ENCODE measurements at regions not wholly inside any gene's neighbourhood (a gene's known extent, or its start where the extent isn't known, plus 50 kb on each side); places are given as distances from the start of the nearest gene placed in this dataset.

DNA sequence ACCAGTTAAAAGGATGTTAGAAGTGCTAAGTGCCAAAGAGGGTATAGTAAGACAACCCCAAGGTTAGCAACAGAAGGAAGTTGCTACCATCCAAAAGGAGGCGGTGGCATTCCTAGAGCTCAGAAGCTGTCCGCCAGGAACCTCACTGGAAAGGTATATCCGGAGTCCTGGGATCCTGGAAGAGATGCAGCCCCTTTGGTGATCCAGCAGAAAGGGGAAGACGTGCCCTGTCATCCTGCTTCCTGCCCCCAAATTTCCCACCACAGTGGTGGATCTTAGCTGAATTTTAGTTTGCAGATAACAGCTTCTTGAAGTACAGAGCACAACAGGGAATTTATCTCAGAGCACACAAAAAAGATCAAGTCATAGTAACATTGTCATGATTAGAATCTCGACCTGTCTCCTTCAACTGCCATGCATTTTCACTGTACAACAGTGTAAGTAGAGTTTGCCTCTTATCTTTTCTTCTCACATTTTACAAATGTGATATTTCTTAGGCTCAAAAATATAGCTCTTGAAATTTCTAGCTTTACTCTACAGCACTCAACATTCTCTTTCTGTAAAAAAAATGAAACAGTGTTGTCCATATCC is 526.3 kb downstream of the SOX5 start:
- Mint-ChIP-seq H3K36me3 (ENCODE audit: low read depth) (no peaks in the 10 kb centered on the region), H3K4me1 (ENCODE audit: low read depth) (no peaks in the 10 kb centered on the region), H3K27me3 (ENCODE audit: low read depth) (no peaks in the 10 kb centered on the region), H3K9me3 (peaks cover 37% of the 10 kb centered on the region), H3K4me3 (ENCODE audit: low read depth) (no peak overlapping the region), H3K27ac (no peak overlapping the region)
- intact Hi-C loops (cut with micrococcal nuclease): no loop called here
- no peak for DNase-seq (ENCODE audit: low spot score)

DNA sequence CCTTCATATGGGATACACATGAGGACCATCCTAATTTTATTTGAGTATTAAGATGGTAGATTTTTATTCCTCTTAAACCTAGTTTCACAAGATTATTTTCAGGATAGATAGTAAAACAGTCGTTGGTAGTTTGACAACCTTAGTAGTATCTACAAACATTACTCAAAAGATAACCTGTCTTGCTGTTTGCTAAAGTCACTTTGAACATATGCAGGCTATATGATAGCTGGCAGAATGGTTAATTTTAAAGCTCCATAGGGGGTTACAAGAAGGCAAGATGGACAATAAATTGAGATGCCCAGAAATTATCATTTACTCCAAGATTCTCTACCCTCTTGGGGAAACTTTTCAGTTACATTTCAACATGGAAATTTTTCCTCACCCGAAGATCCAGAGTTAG is 525.7 kb downstream of the SOX5 start:
- H3K4me1 Mint-ChIP-seq (ENCODE audit: low read depth): no peaks in the 10 kb centered on the region
- H3K27ac Mint-ChIP-seq: no peak overlapping the region
- H3K27me3 Mint-ChIP-seq (ENCODE audit: low read depth): no peaks in the 10 kb centered on the region
- no peaks in the 10 kb centered on the region for H3K36me3 Mint-ChIP-seq (ENCODE audit: low read depth)
- H3K9me3 Mint-ChIP-seq: peaks cover 37% of the 10 kb centered on the region
- no peak for DNase-seq (ENCODE audit: low spot score)
- intact Hi-C loops (cut with micrococcal nuclease): no loop called here
- no peak overlapping the region for H3K4me3 Mint-ChIP-seq (ENCODE audit: low read depth)

DNA sequence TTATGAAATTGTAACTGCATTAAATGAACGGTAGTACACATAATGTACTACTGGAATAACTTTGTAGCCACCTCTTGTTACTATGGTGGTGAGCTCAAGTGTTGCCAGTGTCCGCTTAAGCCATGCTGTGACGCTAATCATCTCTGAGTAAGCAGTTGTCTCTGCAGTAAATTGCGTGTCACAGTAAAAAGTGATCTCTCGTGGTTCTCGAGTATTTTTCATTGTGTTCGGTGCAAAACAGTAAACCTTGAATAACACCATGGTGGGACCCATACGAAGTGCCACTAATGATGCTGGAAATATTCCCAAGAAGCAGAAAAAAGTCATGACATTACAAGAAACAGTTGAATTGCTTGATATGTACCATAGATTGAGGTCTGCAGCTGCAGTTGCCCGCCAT is 524.8 kb downstream of the SOX5 start:
- Mint-ChIP-seq H3K4me3 (ENCODE audit: low read depth) (no peak overlapping the region), H3K27ac (no peak overlapping the region), H3K9me3 (peaks cover 37% of the 10 kb centered on the region), H3K36me3 (ENCODE audit: low read depth) (no peaks in the 10 kb centered on the region), H3K4me1 (ENCODE audit: low read depth) (no peaks in the 10 kb centered on the region), H3K27me3 (ENCODE audit: low read depth) (no peaks in the 10 kb centered on the region)
- intact Hi-C loops (cut with micrococcal nuclease): no loop called here
- no peak for DNase-seq (ENCODE audit: low spot score)

DNA sequence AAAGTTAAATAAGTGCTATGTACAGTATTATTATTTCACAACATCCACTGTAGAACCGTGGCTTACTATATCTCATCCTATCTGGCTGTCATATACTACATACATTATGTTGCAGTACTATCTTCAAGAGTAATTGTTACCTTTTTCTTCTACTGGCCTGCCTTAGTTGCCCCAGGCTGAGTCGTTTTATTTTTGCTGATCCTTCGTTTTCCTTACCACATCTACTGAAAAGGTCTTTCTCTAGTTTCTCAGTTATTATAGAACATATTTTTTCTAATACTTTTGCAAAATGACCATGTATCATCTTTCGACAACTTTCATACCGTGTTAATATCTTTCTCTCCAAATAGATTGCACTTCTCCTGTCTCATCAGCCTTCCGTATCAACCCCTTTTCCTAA is 523.1 kb downstream of the SOX5 start:
- H3K27me3 Mint-ChIP-seq (ENCODE audit: low read depth): no peaks in the 10 kb centered on the region
- DNase-seq (ENCODE audit: low spot score): no peak
- H3K4me1 Mint-ChIP-seq (ENCODE audit: low read depth): no peaks in the 10 kb centered on the region
- H3K4me3 Mint-ChIP-seq (ENCODE audit: low read depth): no peak overlapping the region
- H3K27ac Mint-ChIP-seq: no peak overlapping the region
- intact Hi-C loops (cut with micrococcal nuclease): no loop called here
- peaks cover 37% of the 10 kb centered on the region for H3K9me3 Mint-ChIP-seq
- no peaks in the 10 kb centered on the region for H3K36me3 Mint-ChIP-seq (ENCODE audit: low read depth)

DNA sequence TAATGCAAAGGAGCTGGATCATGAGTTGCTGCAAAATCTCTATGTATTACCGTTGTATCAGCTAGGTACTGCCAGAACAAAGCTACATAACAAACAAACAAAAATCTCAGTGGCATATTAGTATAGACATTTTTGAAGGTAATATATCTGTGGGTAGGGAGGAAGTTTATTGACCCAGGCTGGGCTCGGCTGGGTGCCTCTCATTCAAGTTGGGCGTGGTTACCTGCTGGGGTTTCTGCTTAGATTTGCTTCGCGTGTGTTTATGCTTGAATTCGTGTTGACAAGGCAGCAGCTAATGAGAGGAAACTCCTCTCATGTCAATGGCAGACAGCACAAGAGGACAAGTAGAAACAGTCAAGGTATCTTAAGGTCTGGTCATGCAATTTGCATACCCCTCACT is 520.7 kb downstream of the SOX5 start:
- Mint-ChIP-seq H3K27me3 (ENCODE audit: low read depth) (no peaks in the 10 kb centered on the region), H3K9me3 (peaks cover 36% of the 10 kb centered on the region), H3K36me3 (ENCODE audit: low read depth) (no peaks in the 10 kb centered on the region), H3K27ac (no peak overlapping the region), H3K4me1 (ENCODE audit: low read depth) (no peaks in the 10 kb centered on the region), H3K4me3 (ENCODE audit: low read depth) (no peak overlapping the region)
- DNase-seq (ENCODE audit: low spot score): no peak
- intact Hi-C loops (cut with micrococcal nuclease): no loop called here

DNA sequence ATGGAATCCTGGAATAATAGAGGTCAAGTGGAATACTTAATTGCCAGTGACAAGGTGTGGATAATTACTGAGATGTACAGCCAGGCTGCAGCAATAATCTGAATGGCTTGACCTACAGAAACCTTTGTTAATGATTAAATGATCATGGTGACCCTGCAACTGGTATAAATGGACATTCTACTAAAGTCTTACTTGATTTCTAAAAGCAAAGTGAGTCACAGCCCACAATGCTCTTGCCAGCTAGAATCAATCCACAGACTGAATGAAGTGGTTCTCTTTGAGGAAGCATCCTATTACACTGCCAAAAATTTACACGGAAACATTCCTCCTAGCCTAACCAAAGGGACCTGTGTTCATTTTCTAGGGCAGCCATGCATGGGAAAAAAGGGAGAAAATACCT is 518.5 kb downstream of the SOX5 start:
- H3K27me3 Mint-ChIP-seq (ENCODE audit: low read depth): no peaks in the 10 kb centered on the region
- H3K4me1 Mint-ChIP-seq (ENCODE audit: low read depth): no peaks in the 10 kb centered on the region
- H3K9me3 Mint-ChIP-seq: peaks cover 45% of the 10 kb centered on the region
- no peak for DNase-seq (ENCODE audit: low spot score)
- no peak overlapping the region for H3K27ac Mint-ChIP-seq
- intact Hi-C loops (cut with micrococcal nuclease): no loop called here
- H3K36me3 Mint-ChIP-seq (ENCODE audit: low read depth): no peaks in the 10 kb centered on the region
- H3K4me3 Mint-ChIP-seq (ENCODE audit: low read depth): no peak overlapping the region

DNA sequence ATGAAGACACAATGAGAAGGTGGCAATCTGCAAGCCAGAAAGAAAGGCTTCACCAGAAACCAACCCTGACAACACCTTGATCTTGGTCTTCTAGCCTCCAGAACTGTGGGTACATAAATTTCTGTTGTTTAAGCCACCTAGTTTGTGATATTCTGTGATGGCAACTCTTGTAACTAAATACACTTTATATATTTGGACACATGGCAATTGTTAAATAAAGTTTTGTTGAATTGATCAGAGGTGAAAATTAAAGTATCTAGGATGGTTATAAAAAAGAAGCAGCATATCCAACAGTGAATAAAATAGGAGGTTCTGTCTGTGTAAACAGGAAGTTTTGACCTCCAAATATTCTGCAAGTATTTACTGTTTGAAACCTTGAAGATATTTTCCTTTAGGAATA is 516.3 kb downstream of the SOX5 start:
- H3K4me1 Mint-ChIP-seq (ENCODE audit: low read depth): no peaks in the 10 kb centered on the region
- DNase-seq (ENCODE audit: low spot score): no peak
- no peaks in the 10 kb centered on the region for H3K27me3 Mint-ChIP-seq (ENCODE audit: low read depth)
- H3K36me3 Mint-ChIP-seq (ENCODE audit: low read depth): no peaks in the 10 kb centered on the region
- intact Hi-C loops (cut with micrococcal nuclease): no loop called here
- H3K9me3 Mint-ChIP-seq: peaks cover 42% of the 10 kb centered on the region
- H3K27ac Mint-ChIP-seq: no peak overlapping the region
- no peak overlapping the region for H3K4me3 Mint-ChIP-seq (ENCODE audit: low read depth)

DNA sequence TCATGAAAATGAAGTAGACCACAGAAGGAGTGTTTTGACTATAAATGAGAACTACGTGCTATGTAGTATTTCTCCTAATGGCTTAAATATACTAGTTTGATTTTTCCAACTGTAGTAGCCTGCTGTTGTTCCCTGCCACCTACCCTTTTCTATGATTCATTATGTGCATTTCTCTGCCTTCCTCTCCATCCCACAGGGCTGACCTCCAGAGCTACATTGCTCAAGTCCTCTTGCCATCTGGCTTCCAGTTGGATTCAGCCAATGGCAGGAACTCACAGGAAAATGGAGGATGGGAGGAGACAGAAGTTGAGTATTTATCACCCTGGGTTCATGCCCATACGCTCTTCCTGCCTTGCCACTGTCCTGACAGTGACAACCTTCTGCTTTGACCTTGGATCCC is 515.3 kb downstream of the SOX5 start:
- H3K27ac Mint-ChIP-seq: no peak overlapping the region
- intact Hi-C loops (cut with micrococcal nuclease): no loop called here
- no peak for DNase-seq (ENCODE audit: low spot score)

DNA sequence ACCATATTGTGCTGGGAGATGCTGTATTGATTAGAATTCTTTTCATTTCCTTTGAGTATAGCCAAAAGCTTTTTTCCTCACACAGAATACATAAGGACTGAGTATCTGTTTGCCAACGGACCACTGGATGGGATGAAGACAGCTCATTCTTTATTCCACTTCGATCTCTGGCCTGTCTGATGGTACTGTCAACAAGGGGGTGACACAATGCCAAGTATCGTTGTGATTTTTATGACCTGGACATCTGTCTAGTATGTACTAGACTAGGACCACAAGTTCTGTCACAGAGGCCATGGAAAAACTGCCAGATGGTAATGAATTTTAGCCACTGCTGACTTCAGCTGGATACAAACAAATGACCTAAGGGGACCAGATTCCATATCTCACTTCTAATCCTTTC is 502.7 kb downstream of the SOX5 start:
- no peak overlapping the region for H3K27ac Mint-ChIP-seq
- H3K27me3 Mint-ChIP-seq (ENCODE audit: low read depth): no peaks in the 10 kb centered on the region
- intact Hi-C loops (cut with micrococcal nuclease): no loop called here
- DNase-seq (ENCODE audit: low spot score): no peak
- no peaks in the 10 kb centered on the region for H3K36me3 Mint-ChIP-seq (ENCODE audit: low read depth)
- no peaks in the 10 kb centered on the region for H3K4me1 Mint-ChIP-seq (ENCODE audit: low read depth)
- H3K4me3 Mint-ChIP-seq (ENCODE audit: low read depth): no peak overlapping the region
- H3K9me3 Mint-ChIP-seq: peaks cover 18% of the 10 kb centered on the region

More for the DNA sequence above, 515.3 kb downstream of the SOX5 start:
- Mint-ChIP-seq H3K36me3 (ENCODE audit: low read depth) (no peaks in the 10 kb centered on the region), H3K9me3 (peaks cover 47% of the 10 kb centered on the region), H3K4me1 (ENCODE audit: low read depth) (no peaks in the 10 kb centered on the region), H3K4me3 (ENCODE audit: low read depth) (no peak overlapping the region), H3K27me3 (ENCODE audit: low read depth) (no peaks in the 10 kb centered on the region)

DNA sequence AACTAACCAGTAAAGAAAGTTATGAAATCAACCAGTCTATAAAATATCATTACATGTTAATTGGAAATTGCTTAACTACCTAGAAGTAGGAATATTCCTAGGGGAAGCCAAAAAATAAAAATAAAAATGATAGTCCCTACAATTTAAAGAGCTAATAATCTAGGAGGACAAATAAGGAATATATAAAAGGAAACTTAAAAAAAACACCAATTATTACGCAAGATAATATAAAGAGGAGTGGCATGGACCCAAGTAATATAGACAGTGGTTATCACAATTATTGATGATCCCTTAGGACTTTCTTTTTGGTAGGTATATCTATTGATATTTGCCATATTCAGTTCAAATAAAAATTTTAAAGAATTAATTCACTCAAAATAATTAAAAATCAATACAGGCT is 498.7 kb downstream of the SOX5 start:
- Mint-ChIP-seq H3K27me3 (ENCODE audit: low read depth) (no peaks in the 10 kb centered on the region), H3K4me1 (ENCODE audit: low read depth) (no peaks in the 10 kb centered on the region), H3K9me3 (peaks cover 25% of the 10 kb centered on the region), H3K27ac (no peak overlapping the region), H3K36me3 (ENCODE audit: low read depth) (no peaks in the 10 kb centered on the region), H3K4me3 (ENCODE audit: low read depth) (no peak overlapping the region)
- no peak for DNase-seq (ENCODE audit: low spot score)
- intact Hi-C loops (cut with micrococcal nuclease): no loop called here

DNA sequence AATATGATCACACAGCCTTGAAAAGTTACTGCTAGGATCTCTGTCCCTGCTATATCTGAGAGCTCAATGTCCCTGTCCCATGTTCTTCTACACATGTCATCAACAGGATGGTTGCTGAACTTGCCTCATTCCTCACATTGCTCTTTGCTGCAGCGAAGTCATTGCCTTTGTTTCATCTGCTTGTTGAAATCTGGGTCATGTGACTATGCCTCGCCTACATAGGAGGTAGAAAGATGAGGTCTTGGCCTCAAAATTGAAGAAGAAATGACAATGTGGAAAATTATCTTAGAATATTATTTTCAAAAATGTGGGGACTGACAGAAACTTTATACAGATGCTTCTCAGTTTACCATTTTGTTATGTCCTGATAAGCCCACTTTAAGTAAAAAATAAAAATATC is 494.2 kb downstream of the SOX5 start:
- Mint-ChIP-seq H3K4me3 (ENCODE audit: low read depth) (no peak overlapping the region), H3K27me3 (ENCODE audit: low read depth) (no peaks in the 10 kb centered on the region), H3K4me1 (ENCODE audit: low read depth) (no peaks in the 10 kb centered on the region), H3K27ac (no peak overlapping the region), H3K9me3 (peaks cover 22% of the 10 kb centered on the region), H3K36me3 (ENCODE audit: low read depth) (no peaks in the 10 kb centered on the region)
- intact Hi-C loops (cut with micrococcal nuclease): no loop called here
- no peak for DNase-seq (ENCODE audit: low spot score)

DNA sequence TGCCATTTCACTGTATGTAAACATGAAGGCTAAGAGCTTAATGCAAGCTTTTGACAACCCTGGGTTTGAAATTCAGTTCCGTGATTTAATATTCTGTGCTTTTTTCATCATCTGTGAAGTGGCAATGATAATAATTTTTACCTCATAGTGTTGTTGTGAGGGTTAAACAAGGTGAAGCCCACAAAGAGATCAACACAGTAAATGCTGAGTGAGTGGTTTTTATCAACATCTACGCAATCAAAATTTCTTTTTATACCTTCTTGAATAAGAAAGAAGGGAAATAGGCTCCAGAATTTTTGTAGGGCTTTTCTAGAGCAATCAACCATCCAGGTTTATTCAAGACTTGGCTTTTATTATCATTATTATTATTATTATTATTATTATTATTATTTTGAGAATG is 490.8 kb downstream of the SOX5 start:
- Mint-ChIP-seq H3K36me3 (ENCODE audit: low read depth) (no peaks in the 10 kb centered on the region), H3K9me3 (peaks cover 17% of the 10 kb centered on the region)
- intact Hi-C loops (cut with micrococcal nuclease): no loop called here

DNA sequence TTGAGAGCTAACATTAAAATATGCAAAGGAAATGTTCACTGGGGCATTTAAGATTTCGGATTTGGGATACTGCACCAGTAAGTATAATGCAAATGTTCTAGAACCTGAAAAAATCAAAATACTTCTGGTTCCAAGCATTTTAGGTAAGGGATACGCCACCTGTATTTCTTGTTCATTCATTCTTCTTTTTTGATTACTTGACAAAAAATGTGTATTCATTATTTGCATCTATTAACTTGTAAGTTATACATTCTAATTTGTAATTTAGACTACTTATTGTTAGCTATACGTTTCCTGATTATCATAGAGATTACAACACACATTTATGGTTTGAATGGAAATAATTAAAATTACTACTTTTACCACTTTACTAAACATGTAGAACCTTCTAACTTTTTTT is 486.9 kb downstream of the SOX5 start:
- Mint-ChIP-seq H3K36me3 (ENCODE audit: low read depth) (no peaks in the 10 kb centered on the region), H3K27ac (no peak overlapping the region), H3K9me3 (peaks cover 30% of the 10 kb centered on the region), H3K27me3 (ENCODE audit: low read depth) (no peaks in the 10 kb centered on the region), H3K4me3 (ENCODE audit: low read depth) (no peak overlapping the region), H3K4me1 (ENCODE audit: low read depth) (no peaks in the 10 kb centered on the region)
- intact Hi-C loops (cut with micrococcal nuclease): no loop called here
- no peak for DNase-seq (ENCODE audit: low spot score)

More for the DNA sequence above, 490.8 kb downstream of the SOX5 start:
- Mint-ChIP-seq H3K4me3 (ENCODE audit: low read depth) (no peak overlapping the region), H3K4me1 (ENCODE audit: low read depth) (no peaks in the 10 kb centered on the region), H3K27me3 (ENCODE audit: low read depth) (no peaks in the 10 kb centered on the region), H3K27ac (no peak overlapping the region)
- DNase-seq (ENCODE audit: low spot score): no peak

DNA sequence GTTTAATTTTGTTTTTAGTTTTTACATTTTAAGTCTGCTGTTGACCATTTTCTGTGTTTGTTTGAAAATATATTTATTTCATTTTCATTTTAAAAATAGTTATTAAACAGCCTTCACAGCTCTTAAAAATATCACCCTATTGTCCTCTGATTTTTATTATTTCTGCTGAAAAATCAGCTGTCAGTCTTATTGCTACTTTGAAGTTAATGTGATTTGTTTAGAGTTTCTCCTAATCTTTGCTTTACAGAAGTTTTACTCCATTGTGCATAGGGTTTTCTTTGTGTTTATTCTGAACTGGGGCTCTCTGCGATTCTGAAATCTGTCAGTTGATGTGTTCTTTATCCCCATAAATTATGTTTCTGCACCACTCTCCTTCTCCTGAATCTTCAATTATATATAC is 486.3 kb downstream of the SOX5 start:
- Mint-ChIP-seq H3K36me3 (ENCODE audit: low read depth) (no peaks in the 10 kb centered on the region), H3K4me3 (ENCODE audit: low read depth) (no peak overlapping the region), H3K27ac (no peak overlapping the region), H3K4me1 (ENCODE audit: low read depth) (no peaks in the 10 kb centered on the region), H3K27me3 (ENCODE audit: low read depth) (no peaks in the 10 kb centered on the region), H3K9me3 (peaks cover 36% of the 10 kb centered on the region)
- intact Hi-C loops (cut with micrococcal nuclease): no loop called here
- no peak for DNase-seq (ENCODE audit: low spot score)

Data from activated T-helper 2 cell treated with anti-CD3 and anti-CD28 coated beads, Interferon-gamma antibody, Interleukin-2, Interleukin-4, amounts not matched to agents 10 μg/mL and 5 μg/mL and 100 μg/mL, durations not matched to agents 14 hours and 24 hours and 36 hours (primary cell).